ENCODE measurements at regions not wholly inside any gene's neighbourhood (a gene's known extent, or its start where the extent isn't known, plus 50 kb on each side); places are given as distances from the start of the nearest gene placed in this dataset.

- ATAC-seq, result no peak
- ChIA-PET POLR2A (no interaction called here), CTCF (no interaction called here)
- no peaks in the 10 kb centered on the region for H3K4me1 Mint-ChIP-seq (ENCODE audit: low read depth)
- H3K36me3 Mint-ChIP-seq (ENCODE audit: low read depth), result no peaks in the 10 kb centered on the region
- intact Hi-C loops (cut with micrococcal nuclease), result no loop called here
- DNase-seq, result no peak
- H3K27ac Mint-ChIP-seq, result no peak overlapping the region
- no peaks in the 10 kb centered on the region for H3K27me3 Mint-ChIP-seq
- H3K4me3 Mint-ChIP-seq, result no peak overlapping the region
- TF ChIP-seq, protein P1, sequence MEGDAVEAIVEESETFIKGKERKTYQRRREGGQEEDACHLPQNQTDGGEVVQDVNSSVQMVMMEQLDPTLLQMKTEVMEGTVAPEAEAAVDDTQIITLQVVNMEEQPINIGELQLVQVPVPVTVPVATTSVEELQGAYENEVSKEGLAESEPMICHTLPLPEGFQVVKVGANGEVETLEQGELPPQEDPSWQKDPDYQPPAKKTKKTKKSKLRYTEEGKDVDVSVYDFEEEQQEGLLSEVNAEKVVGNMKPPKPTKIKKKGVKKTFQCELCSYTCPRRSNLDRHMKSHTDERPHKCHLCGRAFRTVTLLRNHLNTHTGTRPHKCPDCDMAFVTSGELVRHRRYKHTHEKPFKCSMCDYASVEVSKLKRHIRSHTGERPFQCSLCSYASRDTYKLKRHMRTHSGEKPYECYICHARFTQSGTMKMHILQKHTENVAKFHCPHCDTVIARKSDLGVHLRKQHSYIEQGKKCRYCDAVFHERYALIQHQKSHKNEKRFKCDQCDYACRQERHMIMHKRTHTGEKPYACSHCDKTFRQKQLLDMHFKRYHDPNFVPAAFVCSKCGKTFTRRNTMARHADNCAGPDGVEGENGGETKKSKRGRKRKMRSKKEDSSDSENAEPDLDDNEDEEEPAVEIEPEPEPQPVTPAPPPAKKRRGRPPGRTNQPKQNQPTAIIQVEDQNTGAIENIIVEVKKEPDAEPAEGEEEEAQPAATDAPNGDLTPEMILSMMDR (IDR thresholded peaks at IDR 0.05), result no peak
- no peaks in the 10 kb centered on the region for H3K9me3 Mint-ChIP-seq
These were observed 271.9 kb upstream of the GRID2 start for GRCh38 chr4:92031825-92032224.

DNA sequence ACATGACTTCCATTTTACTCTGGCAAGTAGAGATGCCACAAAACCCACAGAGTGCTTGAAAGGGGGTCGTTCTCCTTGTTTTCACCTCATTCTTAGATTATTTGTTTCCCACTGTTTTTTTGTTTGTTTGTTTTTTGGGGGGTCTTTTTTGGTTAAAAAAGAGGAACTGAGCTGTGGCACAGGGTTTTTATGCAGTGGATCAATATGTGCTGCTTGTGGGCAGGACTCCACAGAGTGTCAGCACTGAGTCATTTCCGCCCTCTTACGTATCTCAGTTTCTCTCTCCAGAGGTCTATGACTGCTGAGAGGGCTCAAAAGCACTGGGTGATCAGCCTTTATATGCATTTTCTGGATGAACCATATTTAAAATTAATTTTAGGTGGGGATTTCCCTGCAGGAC, 268.1 kb upstream of the GRID2 start:
- H3K9me3 Mint-ChIP-seq, result peaks cover 5% of the 10 kb centered on the region
- H3K36me3 Mint-ChIP-seq (ENCODE audit: low read depth), result no peaks in the 10 kb centered on the region
- H3K27ac Mint-ChIP-seq, result no peak overlapping the region
- intact Hi-C loops (cut with micrococcal nuclease), result no loop called here
- ChIA-PET POLR2A (no interaction called here), CTCF (no interaction called here)
- DNase-seq (no peak), ATAC-seq (no peak)
- no peaks in the 10 kb centered on the region for H3K27me3 Mint-ChIP-seq
- H3K4me3 Mint-ChIP-seq, result no peak overlapping the region
- TF ChIP-seq, protein P1 (IDR thresholded peaks at IDR 0.05), result no peak
- no peaks in the 10 kb centered on the region for H3K4me1 Mint-ChIP-seq (ENCODE audit: low read depth)

DNA sequence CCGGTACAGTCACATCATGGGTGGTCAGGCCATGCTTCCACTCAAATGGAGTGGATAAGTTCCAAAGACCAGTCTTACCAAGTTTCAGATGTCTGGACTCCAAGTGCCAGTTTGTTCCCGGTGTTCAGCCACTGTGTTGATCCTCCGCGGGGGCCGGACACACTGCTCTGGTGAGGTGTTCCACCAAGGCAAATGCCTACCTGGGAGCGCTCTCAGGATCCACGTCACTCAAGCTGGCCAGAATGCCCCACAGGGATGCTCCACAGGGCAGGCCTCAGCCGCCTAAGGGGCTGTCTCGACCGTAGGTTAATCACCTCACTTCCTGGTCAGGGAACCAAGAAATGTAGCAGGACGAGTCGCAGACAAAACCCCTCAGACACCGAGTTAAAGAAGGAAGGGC, 258.0 kb upstream of the GRID2 start:
- POLR2A ChIA-PET, result no interaction called here

GRCh38 chr4:92047209-92047875, 256.4 kb upstream of the GRID2 start:
- no peaks in the 10 kb centered on the region for H3K36me3 Mint-ChIP-seq (ENCODE audit: low read depth)
- DNase-seq (no peak), ATAC-seq (no peak)
- TF ChIP-seq, protein P1 (IDR thresholded peaks at IDR 0.05), result no peak
- H3K9me3 Mint-ChIP-seq, result peaks cover 7% of the 10 kb centered on the region
- H3K27me3 Mint-ChIP-seq, result no peaks in the 10 kb centered on the region
- no peaks in the 10 kb centered on the region for H3K4me1 Mint-ChIP-seq (ENCODE audit: low read depth)
- CTCF ChIA-PET, result no interaction called here
- no peak overlapping the region for H3K27ac Mint-ChIP-seq
- H3K4me3 Mint-ChIP-seq, result no peak overlapping the region
- intact Hi-C loops (cut with micrococcal nuclease), result no loop called here
- POLR2A ChIA-PET, result no interaction called here

More for the DNA sequence above, 258.0 kb upstream of the GRID2 start:
- DNase-seq (no peak), ATAC-seq (no peak)
- no peak overlapping the region for H3K27ac Mint-ChIP-seq
- CTCF ChIA-PET, result no interaction called here
- peaks cover 2% of the 10 kb centered on the region for H3K9me3 Mint-ChIP-seq
- no peak overlapping the region for H3K4me3 Mint-ChIP-seq
- H3K4me1 Mint-ChIP-seq (ENCODE audit: low read depth), result no peaks in the 10 kb centered on the region
- no peaks in the 10 kb centered on the region for H3K36me3 Mint-ChIP-seq (ENCODE audit: low read depth)
- no peaks in the 10 kb centered on the region for H3K27me3 Mint-ChIP-seq
- intact Hi-C loops (cut with micrococcal nuclease), result no loop called here
- TF ChIP-seq, protein P1 (IDR thresholded peaks at IDR 0.05), result no peak

- POLR2A ChIA-PET, result no interaction called here
These were observed 252.9 kb upstream of the GRID2 start for GRCh38 chr4:92050875-92051274.

More at GRCh38 chr4:92050875-92051274, 252.9 kb upstream of the GRID2 start:
- no peak overlapping the region for H3K4me3 Mint-ChIP-seq
- ATAC-seq (no peak), DNase-seq (no peak)
- TF ChIP-seq, protein P1 (IDR thresholded peaks at IDR 0.05), result no peak
- CTCF ChIA-PET, result no interaction called here
- no peaks in the 10 kb centered on the region for H3K4me1 Mint-ChIP-seq (ENCODE audit: low read depth)
- H3K27ac Mint-ChIP-seq, result no peak overlapping the region
- no peaks in the 10 kb centered on the region for H3K36me3 Mint-ChIP-seq (ENCODE audit: low read depth)
- intact Hi-C loops (cut with micrococcal nuclease), result no loop called here
- H3K27me3 Mint-ChIP-seq, result no peaks in the 10 kb centered on the region
- H3K9me3 Mint-ChIP-seq, result peaks cover 14% of the 10 kb centered on the region
